ENCODE measurements at regions not wholly inside any gene's neighbourhood (a gene's known extent, or its start where the extent isn't known, plus 50 kb on each side); places are given as distances from the start of the nearest gene placed in this dataset.

- H2AFZ ChIP-seq (replicated peaks; ENCODE audit: low read length, poor library complexity) = no peak overlapping the region
- H2BK15ac ChIP-seq (ENCODE audit: low read depth, low read length) = no peak overlapping the region
- no peaks in the 10 kb centered on the region for H3K9me1 ChIP-seq (ENCODE audit: insufficient read depth, low read length)
- no peak overlapping the region for H3K56ac ChIP-seq (ENCODE audit: extremely low read depth, insufficient read depth, low read length)
- no peak overlapping the region for H2AK9ac ChIP-seq (replicated peaks; ENCODE audit: low read depth, low read length, poor library complexity)
- H3K4me3 ChIP-seq (ENCODE audit: insufficient read depth, low read depth, low read length) = no peak overlapping the region
- no TSS peak for BruUV-seq (replicated peaks)
- no peaks in the 10 kb centered on the region for H4K20me1 ChIP-seq (ENCODE audit: insufficient read depth, low read length)
- no peaks in the 10 kb centered on the region for H3K36me3 ChIP-seq (ENCODE audit: control insufficient read depth, insufficient read depth, low read length)
- TF ChIP-seq MAZ (IDR thresholded peaks at IDR 0.05; ENCODE audit: borderline replicate concordance, low read depth, low read length) (no peak), SMC3 (IDR thresholded peaks at IDR 0.05; ENCODE audit: low read depth, low read length) (no peak), POLR2A (IDR thresholded peaks at IDR 0.05; ENCODE audit: low read depth, low read length) (no peak), CHD1 (IDR thresholded peaks at IDR 0.05; ENCODE audit: low read depth, low read length) (no peak), RCOR1 (IDR thresholded peaks at IDR 0.05; ENCODE audit: insufficient replicate concordance, low read length) (no peak), CEBPB (IDR thresholded peaks at IDR 0.05; ENCODE audit: low read depth, low read length) (no peak)
- H3K18ac ChIP-seq (ENCODE audit: low read depth, low read length) = no peak overlapping the region
- H4K8ac ChIP-seq (ENCODE audit: low read depth in 2 of 2, low read length in 2 of 2) = no peak overlapping the region
- ChIA-PET CTCF (no interaction called here), POLR2A (ENCODE audit: unreplicated experiment) (no interaction called here)
- no peak overlapping the region for H4K91ac ChIP-seq (ENCODE audit: insufficient read depth, low read depth, low read length)
- in situ Hi-C loops (cut with MboI; ENCODE audit: low sequenced_read_pairs) (no loop called here), intact Hi-C loops (cut with micrococcal nuclease) (no loop called here), dilution Hi-C loops (cut with HindIII; ENCODE audit: low sequenced_read_pairs, unreplicated experiment) (no loop called here)
- H3K4me1 ChIP-seq (ENCODE audit: control insufficient read depth, insufficient read depth, low read length) = no peaks in the 10 kb centered on the region
- ATAC-seq (ENCODE audit: low read depth) (no peak), DNase-seq (no peak)
- H3K9me3 ChIP-seq (ENCODE audit: control insufficient read depth, insufficient read depth, low read length) = peaks cover 10% of the 10 kb centered on the region
- no peak overlapping the region for H3K4ac ChIP-seq (ENCODE audit: low read depth, low read length)
- no peak overlapping the region for H2BK20ac ChIP-seq (ENCODE audit: low read depth, low read length)
- no peak overlapping the region for H2BK5ac ChIP-seq (ENCODE audit: low read depth, low read length, poor library complexity, severe bottlenecking)
- no peak overlapping the region for H2AK5ac ChIP-seq (ENCODE audit: low read depth, low read length)
- no peak overlapping the region for H2BK120ac ChIP-seq (ENCODE audit: low read depth, low read length)
- H3K27ac ChIP-seq (ENCODE audit: insufficient read depth, low read length) = no peak overlapping the region
- no CpG with 5 or more reads among the region's 1 CpG for WGBS, 2 experiments (ENCODE audit: extremely low coverage in 2 of 2, insufficient read length in 1 of 2)
- H3K4me2 ChIP-seq (ENCODE audit: low read depth, low read length) = no peak overlapping the region
- H3K14ac ChIP-seq (replicated peaks; ENCODE audit: low read depth, low read length) = no peak overlapping the region
- no peak overlapping the region for H4K5ac ChIP-seq (ENCODE audit: low read depth, low read length)
- no peak overlapping the region for H3K23ac ChIP-seq (ENCODE audit: low read depth, low read length)
- H3K27me3 ChIP-seq (ENCODE audit: control insufficient read depth, insufficient read depth, low read length) = no peaks in the 10 kb centered on the region
- no peak overlapping the region for H3K9ac ChIP-seq (ENCODE audit: low read depth, low read length)
- H3K79me1 ChIP-seq (ENCODE audit: low read depth in 1 of 2, low read length in 2 of 2) = no peaks in the 10 kb centered on the region
Observed at GRCh38 chr10:8439040-8439439, 384.6 kb downstream of the GATA3 start.

All from IMR-90 (cell line).